GM18858 (cell line): ENCODE measurements at regions not wholly inside any gene's neighbourhood (a gene's known extent, or its start where the extent isn't known, plus 50 kb on each side); places are given as distances from the start of the nearest gene placed in this dataset.

Experiments used
- ATAC-seq: cut with Tn5 transposase; IDR thresholded peaks from one replicate; pipeline ENCODE4 v1.9.1; 2021; ENCODE audit not compliant: unreplicated experiment

DNA sequence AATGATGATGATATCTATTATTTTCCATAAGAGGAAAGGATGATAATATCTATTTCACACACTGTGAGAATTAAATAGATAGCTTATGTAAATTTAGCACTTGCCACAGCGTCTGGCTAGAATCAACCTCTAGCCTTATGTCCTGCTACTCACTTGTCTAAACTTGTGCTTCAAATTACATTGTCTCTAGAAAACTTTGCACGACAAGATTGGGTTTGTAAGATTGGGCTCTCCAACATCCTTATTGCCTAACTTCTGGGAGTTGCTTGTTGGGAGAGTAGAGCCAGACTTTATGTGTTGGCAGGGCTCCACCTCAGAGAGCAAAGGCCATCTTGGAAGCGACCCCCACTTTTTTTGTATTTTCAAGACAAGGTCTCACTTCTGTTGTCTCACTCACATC lies 50.0 kb upstream of the POGK start:
- no peak for ATAC-seq
